ENCODE measurements at regions not wholly inside any gene's neighbourhood (a gene's known extent, or its start where the extent isn't known, plus 50 kb on each side); places are given as distances from the start of the nearest gene placed in this dataset.

DNA sequence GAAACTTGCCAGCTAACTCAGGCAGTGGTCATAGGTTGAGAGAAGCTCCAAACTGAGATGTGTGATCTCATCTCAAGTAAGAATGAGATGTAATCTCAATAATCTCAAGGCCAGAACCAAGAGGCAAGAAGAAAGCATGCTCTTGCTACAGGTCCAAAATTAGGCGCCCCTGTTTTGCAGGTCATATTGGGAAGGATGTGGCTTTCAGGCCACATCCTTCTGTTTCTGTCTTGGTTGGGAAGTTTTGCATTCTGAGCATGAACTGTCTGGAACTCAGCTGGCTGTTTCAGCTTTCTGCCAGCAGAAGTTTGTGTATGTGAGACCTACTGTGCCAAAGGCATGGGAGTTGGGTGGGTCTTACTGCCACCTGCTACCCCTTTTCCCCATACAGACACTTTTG lies 67.5 kb upstream of the MS4A8 start:
- TF ChIP-seq TAF1 (IDR thresholded peaks at IDR 0.05; ENCODE audit: low read depth, low read length) (no peak), POLR2AphosphoS5 (IDR thresholded peaks at IDR 0.05; ENCODE audit: low read depth, low read length) (no peak), SPI1 (IDR thresholded peaks at IDR 0.05; ENCODE audit: low read depth, low read length) (no peak)
